ENCODE measurements at regions not wholly inside any gene's neighbourhood (a gene's known extent, or its start where the extent isn't known, plus 50 kb on each side); places are given as distances from the start of the nearest gene placed in this dataset.

DNA sequence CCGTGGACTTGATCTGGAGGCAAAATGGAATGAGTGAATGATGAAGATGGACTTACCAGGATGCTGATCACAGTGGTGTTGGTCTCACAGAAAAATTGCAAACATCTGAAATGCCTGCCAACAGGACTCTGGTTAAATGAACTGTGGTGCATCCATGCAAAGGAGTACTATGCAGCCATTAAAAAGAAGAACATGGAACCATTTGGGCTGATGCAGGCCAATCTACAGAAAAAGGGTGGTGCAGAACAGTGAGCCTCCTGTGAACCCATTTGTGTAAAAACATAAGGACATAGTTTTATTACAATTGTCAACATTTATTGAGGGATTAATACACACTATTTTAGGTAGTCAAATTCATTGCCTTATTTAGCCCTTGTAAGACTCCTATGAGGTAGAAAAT lies 111.9 kb downstream of the MN1 start:
- no peak for DNase-seq (ENCODE audit: low read depth)

DNA sequence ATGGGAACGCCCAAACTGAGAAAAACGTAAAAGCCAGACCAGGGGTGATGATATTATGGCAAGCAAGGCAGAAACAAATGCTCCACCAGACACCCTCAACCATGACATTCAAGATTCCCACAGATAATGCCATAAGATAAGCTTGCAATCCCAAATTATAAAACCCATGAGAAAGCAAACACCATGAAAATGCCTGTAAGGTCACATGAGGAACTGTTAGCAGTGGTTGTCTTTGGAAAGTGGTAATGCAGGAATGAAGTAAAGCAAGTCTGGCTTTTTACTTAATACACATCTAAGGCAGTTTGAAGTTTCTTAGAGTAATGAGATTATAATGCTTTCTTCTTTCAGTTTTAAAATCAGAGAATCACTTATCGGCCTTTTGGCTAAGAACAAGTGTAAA lies 111.0 kb downstream of the MN1 start:
- DNase-seq (ENCODE audit: low read depth) = no peak

- DNase-seq (ENCODE audit: low read depth) = no peak
Measured at GRCh38 chr22:27692243-27692642, 109.3 kb downstream of the MN1 start.

DNA sequence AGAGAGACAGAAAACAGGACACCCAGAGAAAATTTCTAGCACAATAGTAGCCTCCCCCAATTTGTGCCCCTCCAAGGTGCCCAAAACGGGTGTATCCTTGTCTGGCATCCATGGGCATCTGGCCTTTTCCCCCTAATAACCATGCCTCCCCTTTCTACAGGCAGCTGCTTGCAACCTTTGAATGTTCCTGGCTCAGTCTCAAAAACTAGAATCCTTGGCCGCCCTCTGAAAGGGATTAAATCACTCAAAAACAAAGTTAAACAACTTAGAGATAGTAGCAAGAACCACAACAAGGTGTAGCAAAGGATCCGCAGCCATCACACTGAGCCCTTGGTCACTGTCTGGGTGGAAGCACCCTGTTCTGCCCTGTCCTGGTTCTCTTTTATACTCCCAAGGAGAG lies 105.6 kb downstream of the MN1 start:
- no peak for DNase-seq (ENCODE audit: low read depth)

DNA sequence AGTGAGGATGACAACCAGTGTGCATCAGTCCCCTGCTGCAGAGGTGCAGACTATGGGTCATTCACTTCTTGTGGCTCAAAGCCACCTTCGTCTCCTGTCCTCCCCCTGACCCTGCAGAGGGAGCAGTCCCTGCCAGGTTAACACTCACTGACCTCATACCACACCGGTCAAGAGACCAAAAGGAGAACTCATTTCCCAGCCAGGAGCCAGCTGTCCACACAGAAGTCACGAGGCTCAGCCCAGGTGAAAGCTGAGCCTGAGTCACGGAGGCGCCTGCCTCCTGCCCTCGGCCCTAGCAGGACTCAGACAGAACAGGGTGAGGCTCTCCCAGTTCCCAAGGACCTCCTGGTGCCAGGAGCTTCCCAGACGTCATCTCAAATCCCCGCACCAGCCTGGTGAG lies 103.7 kb downstream of the MN1 start:
- DNase-seq (ENCODE audit: low read depth) = no peak

Measured in activated T-cell treated with anti-CD3 and anti-CD28 coated beads for 24 hours (primary cell).